Forelimb muscle (tissue), 1 donor: ENCODE measurements at regions not wholly inside any gene's neighbourhood (a gene's known extent, or its start where the extent isn't known, plus 50 kb on each side); places are given as distances from the start of the nearest gene placed in this dataset.
"Not testable (repeated sequence)": the region's sequence is repeated elsewhere in the genome, so short reads cannot be mapped to it uniquely, and the experiment has no call there.

Experiments used
- DNase-seq: peaks from one replicate; pipeline ENCODE4 v3.0.0-alpha.2; 2013; ENCODE audit warnings: low read depth

DNA sequence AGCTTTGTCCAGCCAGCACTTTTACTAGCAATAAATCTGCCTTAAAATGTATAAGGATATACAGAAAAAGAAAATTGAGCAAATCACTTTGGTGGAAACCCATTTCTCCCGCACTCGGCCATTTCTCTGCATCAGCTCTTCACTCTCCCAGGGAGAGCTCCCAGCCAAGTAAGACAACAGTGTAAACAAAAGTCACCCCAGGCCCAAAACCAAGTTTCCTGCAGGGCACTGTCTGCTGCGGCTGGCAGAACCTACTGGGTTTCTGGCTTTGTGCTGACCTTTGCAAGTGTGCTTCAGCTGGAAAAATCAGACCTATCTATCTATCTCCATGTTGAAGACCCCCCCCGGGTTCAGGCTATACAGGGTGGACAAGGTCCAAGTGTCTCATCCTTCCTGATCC, 476.7 kb upstream of the CAMK1G start:
- DNase-seq, result no peak

DNA sequence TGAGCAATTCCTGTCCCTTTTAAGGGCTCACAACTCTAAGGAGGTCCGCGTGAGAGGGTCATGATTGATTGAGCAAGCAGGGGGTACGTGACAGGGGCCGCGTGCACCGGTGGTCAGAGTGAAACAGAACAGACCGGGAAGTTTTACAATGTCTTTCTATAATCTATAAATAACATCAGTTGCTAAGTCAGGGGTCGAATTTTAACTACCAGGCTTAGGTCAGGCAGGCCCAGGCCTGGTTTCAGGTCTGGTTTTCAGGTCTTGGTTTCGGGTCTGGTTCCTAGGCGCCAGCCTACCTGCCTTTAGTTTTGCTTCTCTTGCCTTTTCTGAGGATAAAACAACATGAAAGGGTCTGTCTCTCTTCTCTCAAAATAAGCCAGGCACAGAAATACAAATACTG, 476.0 kb upstream of the CAMK1G start:
- no peak for DNase-seq

- no peak for DNase-seq
These were observed 474.3 kb upstream of the CAMK1G start for GRCh38 chr1:209109001-209109785.

GRCh38 chr1:209113521-209113920, 470.0 kb upstream of the CAMK1G start:
- no peak for DNase-seq

- DNase-seq, result no peak
These were observed 466.8 kb upstream of the CAMK1G start for GRCh38 chr1:209116705-209117104.

DNA sequence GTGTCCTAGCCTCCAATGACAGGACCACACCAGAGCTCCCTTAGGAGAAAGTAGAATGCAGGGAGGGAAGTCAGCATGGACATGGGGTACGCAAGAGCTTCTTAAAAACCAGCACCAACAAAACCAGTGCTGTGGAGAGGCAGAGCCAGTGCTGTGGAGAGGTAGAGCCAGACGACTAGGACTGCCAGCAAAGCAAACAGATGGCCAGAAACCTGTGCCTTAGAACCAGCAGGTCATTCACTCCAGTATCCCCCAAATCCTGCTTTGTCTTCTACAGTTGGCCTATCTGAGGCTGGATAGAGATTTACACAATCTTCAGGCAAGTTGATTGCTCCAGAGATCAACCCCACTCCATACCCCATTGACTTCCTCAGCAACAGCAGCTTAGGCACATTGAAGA, 459.9 kb upstream of the CAMK1G start:
- DNase-seq, result no peak

- DNase-seq, result not testable (repeated sequence)
These were observed 454.4 kb upstream of the CAMK1G start for GRCh38 chr1:209129091-209129490.

- DNase-seq, result no peak
These were observed 452.6 kb upstream of the CAMK1G start for GRCh38 chr1:209130886-209131285.

- no peak for DNase-seq
These were observed 450.6 kb upstream of the CAMK1G start for GRCh38 chr1:209132736-209133467.

- DNase-seq, result no peak
These were observed 449.5 kb upstream of the CAMK1G start for GRCh38 chr1:209134001-209134400.

DNA sequence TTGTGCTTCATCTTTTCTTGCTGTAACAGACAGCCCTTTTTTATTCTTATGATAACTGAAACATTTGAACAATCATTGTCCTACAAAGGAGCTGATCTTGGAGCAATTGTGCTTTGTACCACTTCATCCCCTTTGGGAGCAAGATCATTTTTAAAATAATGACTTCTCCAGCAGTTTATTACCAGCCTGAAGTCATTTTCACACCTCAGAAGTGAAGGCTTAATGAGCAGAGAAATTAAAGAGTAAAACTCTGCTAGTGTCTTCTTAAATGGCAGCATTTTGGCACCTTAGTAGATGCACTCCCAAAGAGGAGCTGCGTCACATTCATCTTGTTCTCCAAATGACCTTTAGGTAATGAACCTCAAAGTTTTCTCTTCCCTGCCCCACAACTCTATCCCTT, 439.6 kb upstream of the CAMK1G start:
- DNase-seq, result no peak

DNA sequence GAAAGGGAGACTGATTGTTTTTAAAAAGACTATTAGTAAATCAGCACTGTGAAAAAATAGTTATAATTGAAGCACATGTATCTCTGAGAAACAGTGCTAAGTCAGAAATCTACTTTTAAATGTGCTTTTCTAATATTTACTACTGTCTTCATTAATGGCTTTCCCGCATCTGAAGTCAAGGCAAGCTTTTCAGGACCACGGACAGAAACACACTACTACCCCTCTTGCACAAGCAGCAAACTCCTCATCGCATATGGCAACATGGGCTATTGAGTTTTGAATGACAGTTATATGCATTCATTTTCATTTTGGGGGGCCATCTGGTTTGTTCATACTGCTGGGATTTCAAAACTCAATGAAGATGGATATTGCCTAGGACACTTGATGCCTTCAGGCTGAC, 433.4 kb upstream of the CAMK1G start:
- DNase-seq, result peak; percentile 31

GRCh38 chr1:209153411-209153810, 430.1 kb upstream of the CAMK1G start:
- DNase-seq, result no peak

- DNase-seq, result no peak
These were observed 428.6 kb upstream of the CAMK1G start for GRCh38 chr1:209154912-209155311.

DNA sequence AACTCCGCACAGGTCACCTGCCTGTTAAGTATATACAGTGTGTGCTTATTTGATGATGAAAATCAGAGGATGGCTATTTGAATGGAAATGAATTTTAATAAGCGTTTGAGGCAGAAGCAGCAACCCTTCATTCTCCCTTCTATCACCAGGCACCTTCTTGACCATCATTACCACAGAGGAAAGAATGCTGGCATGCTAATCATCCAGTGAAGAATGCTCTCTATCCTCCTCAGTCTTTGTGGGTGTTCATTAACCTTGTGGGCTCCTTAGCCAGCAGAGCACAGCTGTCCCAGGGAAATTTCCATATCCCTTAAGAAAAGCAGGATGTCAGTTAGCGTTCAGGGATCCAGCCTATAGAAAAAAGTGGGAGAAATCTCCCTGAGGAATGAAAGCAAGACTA, 428.0 kb upstream of the CAMK1G start:
- DNase-seq, result no peak

DNA sequence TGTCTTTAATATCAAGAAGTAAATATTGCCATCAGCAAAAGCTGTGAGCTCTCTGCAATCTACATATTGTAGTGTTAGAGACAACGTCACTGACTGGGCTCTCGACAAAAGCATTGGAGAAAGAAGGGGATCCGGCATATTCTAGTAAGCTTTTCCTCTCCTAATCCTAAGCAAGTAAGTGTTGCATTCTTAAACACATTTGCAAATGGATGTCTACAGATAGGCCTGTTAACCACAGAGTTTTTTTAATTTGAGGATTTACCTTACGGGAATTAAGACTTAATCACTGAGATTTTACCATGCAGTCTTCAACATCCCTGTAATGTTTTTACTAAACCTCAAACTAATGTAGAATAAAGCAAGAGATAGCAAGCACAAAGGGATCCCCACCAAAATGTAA, 426.5 kb upstream of the CAMK1G start:
- DNase-seq, result no peak

DNA sequence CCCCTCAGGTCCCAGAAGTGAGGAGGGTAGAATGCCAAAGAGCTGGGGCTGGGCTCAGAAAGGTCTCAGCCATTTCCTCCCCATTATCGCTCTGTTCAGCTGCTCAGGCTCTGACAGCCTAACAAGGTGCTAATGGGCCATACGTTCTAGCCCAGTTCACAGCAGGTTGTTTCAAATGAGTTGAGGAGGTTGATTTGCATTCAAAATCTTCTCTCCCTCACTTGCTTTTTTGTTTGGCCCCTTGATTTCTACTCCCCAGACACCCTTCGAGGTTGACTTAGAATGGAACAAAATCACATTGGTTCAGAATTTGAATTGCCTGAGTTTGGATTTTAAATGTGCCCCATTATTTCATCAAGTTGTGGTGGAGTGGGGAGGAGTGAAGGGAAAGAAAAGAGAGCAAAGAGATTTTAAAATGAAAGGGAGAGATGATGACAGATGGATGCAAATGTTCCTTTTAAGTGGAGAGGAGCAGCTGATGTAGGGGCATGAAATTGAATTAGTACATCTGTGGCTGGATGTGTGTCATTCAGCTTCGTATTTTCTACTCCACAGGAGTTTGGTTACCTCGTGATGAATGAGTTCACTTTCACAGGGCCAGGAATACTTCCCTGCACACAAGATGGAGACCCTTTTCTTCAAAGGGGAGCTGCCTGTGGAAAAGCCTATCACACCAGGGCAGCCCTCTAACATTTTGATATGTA, 425.8 kb upstream of the CAMK1G start:
- DNase-seq, result no peak

DNA sequence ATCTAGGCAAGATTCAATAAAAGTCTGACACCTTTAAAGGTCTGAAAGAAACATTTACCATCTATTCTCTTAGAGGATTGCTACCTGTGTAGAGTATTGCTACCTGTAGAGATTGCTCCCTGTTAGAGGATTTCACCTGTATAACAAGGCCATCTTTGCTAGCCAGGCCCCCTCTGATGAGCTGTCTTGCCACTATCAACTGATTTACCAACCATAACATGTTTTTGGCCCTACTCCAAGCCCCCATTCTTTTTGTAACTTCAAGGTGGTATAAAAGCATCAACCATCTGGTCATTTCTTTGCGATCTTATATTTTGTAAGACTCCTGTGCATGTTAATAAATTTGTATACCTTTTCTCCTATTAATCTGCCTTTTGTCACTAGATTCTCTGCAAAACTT, 424.7 kb upstream of the CAMK1G start:
- no peak for DNase-seq

DNA sequence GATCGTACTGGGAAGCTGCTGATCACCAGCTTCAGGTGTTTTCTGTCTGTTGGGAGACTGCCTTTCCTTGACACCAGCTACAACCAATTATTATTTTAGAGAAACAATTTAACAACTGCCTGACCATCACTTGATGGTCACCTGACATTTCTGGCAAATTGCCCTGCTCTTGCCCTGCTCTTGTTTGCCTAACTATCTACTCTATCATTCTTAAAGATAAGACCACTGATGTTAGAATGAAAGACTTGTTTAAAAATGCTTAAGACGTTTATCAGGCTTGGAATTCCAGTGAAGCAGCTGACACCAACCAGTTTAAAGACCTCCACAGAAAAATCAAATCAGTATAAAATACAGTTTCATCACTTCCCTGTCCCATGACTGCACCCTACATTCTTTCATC, 423.3 kb upstream of the CAMK1G start:
- DNase-seq, result no peak

DNA sequence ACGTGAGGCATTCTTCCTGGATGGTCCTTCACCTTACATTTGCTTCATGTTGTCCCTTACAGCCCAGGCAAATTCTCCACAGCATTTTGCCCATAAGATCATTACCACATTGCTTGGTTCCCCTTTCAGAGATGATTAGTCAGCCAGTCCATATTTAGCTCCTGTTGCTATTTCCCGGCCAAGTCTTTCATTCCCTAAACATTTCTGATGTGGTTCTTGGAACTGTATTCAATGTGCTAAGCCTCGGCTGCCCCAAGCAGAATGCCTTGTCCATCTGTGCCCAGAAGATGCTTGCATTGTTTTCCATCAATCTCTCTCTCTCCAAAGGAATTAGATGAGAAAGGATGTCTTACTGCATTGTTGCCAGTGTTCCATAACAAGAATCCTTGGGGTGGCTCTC, 420.9 kb upstream of the CAMK1G start:
- DNase-seq, result no peak

GRCh38 chr1:209168204-209168603, 415.3 kb upstream of the CAMK1G start:
- no peak for DNase-seq

DNA sequence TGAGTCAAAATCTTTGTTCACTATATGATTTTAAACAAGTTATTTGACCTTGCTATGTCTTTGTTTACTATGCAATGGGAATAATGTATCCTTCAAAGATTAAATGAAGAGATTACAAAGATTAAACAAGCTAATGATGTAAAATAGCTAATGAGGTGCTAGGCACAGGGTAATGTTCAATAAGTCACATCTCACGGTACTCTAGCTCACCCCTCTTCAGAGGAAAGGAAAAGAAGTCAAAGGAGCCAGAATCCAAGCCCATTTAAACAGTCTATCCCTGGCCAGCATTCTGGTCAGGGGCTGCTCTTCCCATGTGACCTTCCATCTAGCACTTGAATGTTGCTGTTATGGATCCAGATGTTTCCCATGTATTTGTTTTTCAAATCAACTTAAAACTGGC, 412.4 kb upstream of the CAMK1G start:
- DNase-seq, result no peak

- DNase-seq, result no peak
These were observed 411.2 kb upstream of the CAMK1G start for GRCh38 chr1:209172286-209172685.
